OCI-LY7 (cell line): ENCODE measurements at regions not wholly inside any gene's neighbourhood (a gene's known extent, or its start where the extent isn't known, plus 50 kb on each side); places are given as distances from the start of the nearest gene placed in this dataset.
"Not testable (repeated sequence)": the region's sequence is repeated elsewhere in the genome, so short reads cannot be mapped to it uniquely, and the experiment has no call there.

ENCODE experiments used
- BruUV-seq: library from RNA; stranded (reverse); fragments of 400-500 nt; replicated peaks from 2 replicates; lab custom pipeline; 2021; lab: Mats Ljungman, UMichigan
- CTCF ChIA-PET: fragments of 300-600 bp; sonication (Branson Sonifier 250); formaldehyde crosslinking; loops from one replicate; lab custom pipeline; 2022; ENCODE audit warnings: antibody characterized with exemption; ENCODE audit not compliant: unreplicated experiment; lab: Charles Lee
- POLR2A ChIA-PET: fragments of 300-600 bp; sonication (Branson Sonifier 250); formaldehyde crosslinking; loops from one replicate; lab custom pipeline; 2022; ENCODE audit warnings: antibody characterized with exemption; lab: Charles Lee
- DNase-seq: peaks from one replicate; pipeline ENCODE4 v3.0.0-alpha.2; 2015; ENCODE audit warnings: low spot score
- H2AFZ ChIP-seq: fragments of 200-600 bp; sonication (generic), shearing (Covaris generic); 2 replicates; pipeline ENCODE4 v1.6.1; 2014; ENCODE audit warnings: mild to moderate bottlenecking, antibody characterized with exemption, low read length, moderate library complexity
- H3K27ac ChIP-seq: fragments of 200-600 bp; sonication (generic); 2 replicates; pipeline ENCODE4 v1.5.1; 2014; ENCODE audit warnings: mixed run types, low read depth, mild to moderate bottlenecking, moderate library complexity, low read length, inconsistent platforms; ENCODE audit not compliant: poor library complexity, severe bottlenecking
- H3K36me3 ChIP-seq: fragments of 200-600 bp; sonication (generic); 2 replicates; pipeline ENCODE4 v1.6.1; 2014; ENCODE audit warnings: mild to moderate bottlenecking, antibody characterized with exemption, low read length, moderate library complexity, mixed read lengths; ENCODE audit not compliant: insufficient read depth
- H3K4me1 ChIP-seq: fragments of 200-600 bp; sonication (generic); 2 replicates; pipeline ENCODE4 v1.5.1; 2014; ENCODE audit warnings: mild to moderate bottlenecking, low read length; ENCODE audit not compliant: insufficient read depth, poor library complexity, severe bottlenecking
- H3K4me2 ChIP-seq: fragments of 200-600 bp; sonication (generic); 2 replicates; pipeline ENCODE4 v1.6.1; 2014; ENCODE audit warnings: mild to moderate bottlenecking, low read length
- H3K4me3 ChIP-seq: fragments of 200-600 bp; sonication (generic); 2 replicates; pipeline ENCODE4 v1.5.1; 2014; ENCODE audit warnings: mild to moderate bottlenecking, low read depth, low read length; ENCODE audit not compliant: poor library complexity, severe bottlenecking
- H3K79me2 ChIP-seq: fragments of 200-600 bp; sonication (generic); 2 replicates; pipeline ENCODE4 v1.6.1; 2016; ENCODE audit warnings: low read depth, mild to moderate bottlenecking, low read length, moderate library complexity, mixed read lengths; ENCODE audit not compliant: insufficient read depth
- H3K9me2 ChIP-seq: fragments of 200-600 bp; sonication (generic); 2 replicates; pipeline ENCODE4 v1.6.1; 2016; ENCODE audit warnings: mild to moderate bottlenecking, low read length, mixed read lengths; ENCODE audit not compliant: insufficient read depth
- H3K9me3 ChIP-seq: fragments of 200-600 bp; sonication (generic); 2 replicates; pipeline ENCODE4 v1.6.1; 2014; ENCODE audit warnings: mild to moderate bottlenecking, mixed run types, low read length, mixed read lengths
- H4K20me1 ChIP-seq: fragments of 200-600 bp; sonication (generic); 2 replicates; pipeline ENCODE4 v1.6.1; 2014; ENCODE audit warnings: mild to moderate bottlenecking, antibody characterized with exemption, low read length, moderate library complexity, mixed read lengths; ENCODE audit not compliant: insufficient read depth
- EZH2phosphoT487 ChIP-seq: fragments of 200-600 bp; sonication (generic); IDR thresholded peaks from 2 replicates; pipeline ENCODE4 v1.6.1; 2018; ENCODE audit warnings: low read depth, borderline replicate concordance, mild to moderate bottlenecking, mixed run types, antibody characterized with exemption, low read length, moderate library complexity, mixed read lengths
- intact Hi-C: fragments of 100-400 bp; cut with micrococcal nuclease; formaldehyde crosslinking; loops from one replicate; pipeline ENCODE4 v1.10.0; 2022; ENCODE audit not compliant: unreplicated experiment
- TF ChIP-seq, protein P1 (sequence below): fragments of 200-600 bp; sonication (generic); conservative IDR thresholded peaks from 2 replicates; pipeline ENCODE4 v1.5.1; 2014; ENCODE audit warnings: mild to moderate bottlenecking, antibody characterized with exemption, low read length, moderate library complexity, mixed read lengths

GRCh38 chr6:115495184-115495583 lies 565.5 kb downstream of the FRK start:
- H3K4me3 ChIP-seq: no peak overlapping the region
- H2AFZ ChIP-seq: no peak overlapping the region
- no peaks in the 10 kb centered on the region for H3K9me3 ChIP-seq
- no TSS peak for BruUV-seq
- H3K36me3 ChIP-seq: no peaks in the 10 kb centered on the region
- H3K9me2 ChIP-seq: no peaks in the 10 kb centered on the region
- no peak overlapping the region for H3K27ac ChIP-seq
- H3K4me2 ChIP-seq: no peak overlapping the region
- TF ChIP-seq EZH2phosphoT487: no peak
- TF ChIP-seq, protein P1, sequence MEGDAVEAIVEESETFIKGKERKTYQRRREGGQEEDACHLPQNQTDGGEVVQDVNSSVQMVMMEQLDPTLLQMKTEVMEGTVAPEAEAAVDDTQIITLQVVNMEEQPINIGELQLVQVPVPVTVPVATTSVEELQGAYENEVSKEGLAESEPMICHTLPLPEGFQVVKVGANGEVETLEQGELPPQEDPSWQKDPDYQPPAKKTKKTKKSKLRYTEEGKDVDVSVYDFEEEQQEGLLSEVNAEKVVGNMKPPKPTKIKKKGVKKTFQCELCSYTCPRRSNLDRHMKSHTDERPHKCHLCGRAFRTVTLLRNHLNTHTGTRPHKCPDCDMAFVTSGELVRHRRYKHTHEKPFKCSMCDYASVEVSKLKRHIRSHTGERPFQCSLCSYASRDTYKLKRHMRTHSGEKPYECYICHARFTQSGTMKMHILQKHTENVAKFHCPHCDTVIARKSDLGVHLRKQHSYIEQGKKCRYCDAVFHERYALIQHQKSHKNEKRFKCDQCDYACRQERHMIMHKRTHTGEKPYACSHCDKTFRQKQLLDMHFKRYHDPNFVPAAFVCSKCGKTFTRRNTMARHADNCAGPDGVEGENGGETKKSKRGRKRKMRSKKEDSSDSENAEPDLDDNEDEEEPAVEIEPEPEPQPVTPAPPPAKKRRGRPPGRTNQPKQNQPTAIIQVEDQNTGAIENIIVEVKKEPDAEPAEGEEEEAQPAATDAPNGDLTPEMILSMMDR: no peak
- ChIA-PET POLR2A (no interaction called here), CTCF (no interaction called here)
- intact Hi-C loops: no loop called here
- no peak for DNase-seq
- H3K4me1 ChIP-seq: no peaks in the 10 kb centered on the region
- no peaks in the 10 kb centered on the region for H3K79me2 ChIP-seq
- H4K20me1 ChIP-seq: no peaks in the 10 kb centered on the region

GRCh38 chr6:115487331-115487730 lies 573.4 kb downstream of the FRK start:
- H3K36me3 ChIP-seq: no peaks in the 10 kb centered on the region
- TF ChIP-seq, protein P1: no peak
- TF ChIP-seq EZH2phosphoT487: no peak
- no peaks in the 10 kb centered on the region for H3K9me2 ChIP-seq
- H3K27ac ChIP-seq: no peak overlapping the region
- H3K4me2 ChIP-seq: no peak overlapping the region
- no peaks in the 10 kb centered on the region for H3K79me2 ChIP-seq
- H4K20me1 ChIP-seq: no peaks in the 10 kb centered on the region
- POLR2A ChIA-PET: no interaction called here
- no TSS peak for BruUV-seq
- no peak overlapping the region for H2AFZ ChIP-seq
- no peaks in the 10 kb centered on the region for H3K4me1 ChIP-seq
- DNase-seq: no peak
- no peaks in the 10 kb centered on the region for H3K9me3 ChIP-seq
- H3K4me3 ChIP-seq: no peak overlapping the region
- CTCF ChIA-PET: no interaction called here
- intact Hi-C loops: no loop called here

DNA sequence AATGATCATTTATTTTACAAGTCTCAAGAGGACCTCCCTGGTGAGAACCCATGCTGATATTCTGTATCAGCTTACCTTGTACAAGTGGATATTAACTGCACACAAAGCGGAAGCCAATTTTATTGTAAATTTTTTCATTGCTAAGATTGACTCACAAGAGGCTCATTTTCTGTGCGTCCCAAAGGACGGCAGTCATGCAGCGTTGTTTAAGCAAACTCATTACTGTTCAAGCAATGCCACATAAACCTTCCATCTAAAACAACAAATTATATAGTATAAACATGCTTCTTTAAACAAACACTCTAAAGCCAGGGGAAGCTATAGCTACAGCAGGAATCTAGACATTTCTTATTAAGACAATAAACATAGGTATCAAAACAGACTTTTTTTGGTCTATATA lies 575.3 kb downstream of the FRK start:
- intact Hi-C loops: no loop called here
- Histone ChIP-seq H4K20me1 (no peaks in the 10 kb centered on the region), H3K4me2 (no peak overlapping the region), H3K27ac (no peak overlapping the region), H3K79me2 (no peaks in the 10 kb centered on the region), H3K4me3 (no peak overlapping the region), H2AFZ (no peak overlapping the region), H3K36me3 (no peaks in the 10 kb centered on the region), H3K9me3 (no peaks in the 10 kb centered on the region), H3K9me2 (no peaks in the 10 kb centered on the region), H3K4me1 (no peaks in the 10 kb centered on the region)
- TF ChIP-seq EZH2phosphoT487: no peak
- TF ChIP-seq, protein P1: no peak
- no TSS peak for BruUV-seq
- CTCF ChIA-PET: no interaction called here
- POLR2A ChIA-PET: interaction anchor here (1.0 kb wide), 1 partner anchor 23 kb away, joined by 3 read pairs; no protein-coding TSS in a partner anchor
- DNase-seq: no peak

- DNase-seq, H3K36me3 ChIP-seq, H3K79me2 ChIP-seq, H3K9me3 ChIP-seq, CTCF ChIA-PET, H3K4me2 ChIP-seq, H3K9me2 ChIP-seq, H3K27ac ChIP-seq, H4K20me1 ChIP-seq, H3K4me3 ChIP-seq, H2AFZ ChIP-seq, POLR2A ChIA-PET, H3K4me1 ChIP-seq, BruUV-seq, intact Hi-C loops: not testable (repeated sequence)
Measured at GRCh38 chr6:115480543-115480942, 580.1 kb downstream of the FRK start.
